ENCODE measurements at regions not wholly inside any gene's neighbourhood (a gene's known extent, or its start where the extent isn't known, plus 50 kb on each side); places are given as distances from the start of the nearest gene placed in this dataset.

DNA sequence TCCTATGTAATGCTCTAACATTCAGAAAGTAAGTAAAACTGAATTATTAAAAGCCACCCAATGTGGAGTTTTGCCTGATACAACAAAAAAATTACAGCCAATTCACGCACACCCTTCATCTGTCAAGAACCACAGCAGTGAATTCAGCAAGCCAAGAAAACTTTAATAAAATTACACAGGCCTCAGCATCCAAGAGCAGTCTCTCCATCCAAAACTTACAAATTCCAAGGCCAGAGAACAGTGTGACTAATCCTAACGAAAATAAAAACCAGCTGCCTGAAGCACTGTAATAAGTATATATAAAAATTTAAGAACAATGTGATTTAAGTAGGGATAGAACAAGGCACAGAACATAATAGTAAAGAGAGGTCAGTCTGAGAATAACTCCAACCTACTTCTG lies 54.2 kb downstream of the SIX6 start:
- DNase-seq (ENCODE audit: low read depth): peak; percentile 83
- H3K4me3 ChIP-seq (ENCODE audit: low read length): no peak overlapping the region
- TF ChIP-seq, protein P1, sequence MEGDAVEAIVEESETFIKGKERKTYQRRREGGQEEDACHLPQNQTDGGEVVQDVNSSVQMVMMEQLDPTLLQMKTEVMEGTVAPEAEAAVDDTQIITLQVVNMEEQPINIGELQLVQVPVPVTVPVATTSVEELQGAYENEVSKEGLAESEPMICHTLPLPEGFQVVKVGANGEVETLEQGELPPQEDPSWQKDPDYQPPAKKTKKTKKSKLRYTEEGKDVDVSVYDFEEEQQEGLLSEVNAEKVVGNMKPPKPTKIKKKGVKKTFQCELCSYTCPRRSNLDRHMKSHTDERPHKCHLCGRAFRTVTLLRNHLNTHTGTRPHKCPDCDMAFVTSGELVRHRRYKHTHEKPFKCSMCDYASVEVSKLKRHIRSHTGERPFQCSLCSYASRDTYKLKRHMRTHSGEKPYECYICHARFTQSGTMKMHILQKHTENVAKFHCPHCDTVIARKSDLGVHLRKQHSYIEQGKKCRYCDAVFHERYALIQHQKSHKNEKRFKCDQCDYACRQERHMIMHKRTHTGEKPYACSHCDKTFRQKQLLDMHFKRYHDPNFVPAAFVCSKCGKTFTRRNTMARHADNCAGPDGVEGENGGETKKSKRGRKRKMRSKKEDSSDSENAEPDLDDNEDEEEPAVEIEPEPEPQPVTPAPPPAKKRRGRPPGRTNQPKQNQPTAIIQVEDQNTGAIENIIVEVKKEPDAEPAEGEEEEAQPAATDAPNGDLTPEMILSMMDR (conservative IDR thresholded peaks at IDR 0.05; ENCODE audit: low read length): no peak

DNA sequence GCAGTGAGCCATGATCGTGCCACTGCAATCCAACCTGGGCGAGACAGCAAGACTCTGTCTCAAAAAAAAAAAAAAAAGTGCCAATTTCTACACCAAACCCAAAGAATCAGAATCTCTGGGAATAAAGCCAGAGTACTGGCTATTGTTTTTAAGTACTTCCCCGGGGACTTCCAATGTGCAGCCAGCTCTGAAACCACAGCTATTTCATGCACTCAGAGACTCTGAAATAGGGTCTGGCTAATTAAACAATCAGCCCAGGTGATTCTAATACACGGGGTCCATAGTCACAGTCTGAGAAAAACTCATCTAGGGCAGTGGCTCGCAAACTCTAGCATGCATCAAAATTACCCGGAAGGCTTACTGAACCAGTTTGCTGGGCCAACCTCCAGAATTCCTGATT lies 56.3 kb downstream of the SIX6 start:
- H3K4me3 ChIP-seq (ENCODE audit: low read length): no peak overlapping the region
- TF ChIP-seq, protein P1 (conservative IDR thresholded peaks at IDR 0.05; ENCODE audit: low read length): no peak
- DNase-seq (ENCODE audit: low read depth): peak; percentile 93

DNA sequence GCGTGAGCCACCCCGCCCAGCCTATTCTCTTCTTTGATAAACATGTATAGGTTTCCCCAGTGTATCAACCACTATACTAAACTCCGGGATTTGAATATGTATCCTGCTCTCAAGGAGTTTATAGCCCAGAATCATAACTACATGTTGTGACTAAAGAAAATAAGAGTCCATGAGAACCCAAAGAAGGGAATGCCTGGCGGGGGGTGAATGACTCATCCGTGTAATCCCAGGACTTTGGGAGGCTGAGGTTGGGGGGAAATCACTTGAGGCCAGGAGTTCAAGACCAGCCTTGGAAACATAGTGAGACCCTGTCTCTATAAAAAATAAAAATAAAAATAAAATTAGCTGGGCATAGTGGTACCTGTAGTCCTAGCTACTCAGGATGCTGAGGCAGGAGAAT lies 57.2 kb downstream of the SIX6 start:
- no peak overlapping the region for H3K4me3 ChIP-seq (ENCODE audit: low read length)
- TF ChIP-seq, protein P1 (conservative IDR thresholded peaks at IDR 0.05; ENCODE audit: low read length): no peak
- peak; percentile 15 for DNase-seq (ENCODE audit: low read depth)

DNA sequence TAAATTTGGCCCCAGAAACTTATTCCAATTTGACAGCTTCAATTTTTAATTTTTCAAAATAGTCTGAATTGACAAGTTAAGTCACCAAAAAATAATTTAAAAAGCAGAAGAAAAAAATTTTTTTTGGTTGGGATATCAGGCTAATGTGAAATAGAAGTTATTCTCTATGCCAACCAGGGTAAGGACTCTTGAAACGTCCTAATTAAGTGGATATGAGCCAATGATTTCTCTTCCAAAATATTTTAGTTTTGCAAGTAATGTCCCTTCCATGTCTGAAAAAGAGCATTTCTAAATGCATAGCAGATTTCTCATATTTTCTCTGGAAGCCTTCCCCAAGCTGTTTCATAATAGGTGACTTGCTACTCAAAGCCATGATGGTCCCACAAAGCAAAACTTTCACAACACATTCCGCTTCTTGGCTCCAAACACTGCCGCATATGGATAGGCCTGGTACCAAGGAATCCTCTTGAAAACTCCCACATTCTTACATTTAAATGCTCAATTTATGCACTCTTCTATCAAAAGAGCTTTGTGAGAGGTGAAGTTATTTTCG lies 65.1 kb downstream of the SIX6 start:
- TF ChIP-seq, protein P1 (conservative IDR thresholded peaks at IDR 0.05; ENCODE audit: low read length): no peak
- no peak overlapping the region for H3K4me3 ChIP-seq (ENCODE audit: low read length)
- DNase-seq (ENCODE audit: low read depth): peak; percentile 96

DNA sequence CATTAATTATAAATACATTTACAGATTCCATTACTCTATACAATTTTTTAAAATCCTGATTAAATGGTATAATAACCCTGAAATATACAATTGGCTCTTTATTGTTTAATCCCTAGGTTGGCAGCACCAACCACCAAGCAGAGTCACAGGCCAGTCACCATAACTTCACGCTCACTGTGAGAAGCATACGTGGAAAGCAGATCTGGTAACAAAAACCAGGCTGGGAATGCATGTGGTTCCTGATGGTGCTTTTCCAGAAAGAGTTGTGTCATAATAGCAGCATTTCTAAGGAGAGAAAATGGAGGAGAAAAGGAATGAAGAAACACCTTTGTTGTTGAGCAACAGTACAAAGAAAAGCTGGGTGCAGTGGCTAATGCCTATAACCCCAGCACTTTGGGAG lies 66.1 kb downstream of the SIX6 start:
- DNase-seq (ENCODE audit: low read depth): peak; percentile 28
- TF ChIP-seq, protein P1 (conservative IDR thresholded peaks at IDR 0.05; ENCODE audit: low read length): no peak
- no peak overlapping the region for H3K4me3 ChIP-seq (ENCODE audit: low read length)

DNA sequence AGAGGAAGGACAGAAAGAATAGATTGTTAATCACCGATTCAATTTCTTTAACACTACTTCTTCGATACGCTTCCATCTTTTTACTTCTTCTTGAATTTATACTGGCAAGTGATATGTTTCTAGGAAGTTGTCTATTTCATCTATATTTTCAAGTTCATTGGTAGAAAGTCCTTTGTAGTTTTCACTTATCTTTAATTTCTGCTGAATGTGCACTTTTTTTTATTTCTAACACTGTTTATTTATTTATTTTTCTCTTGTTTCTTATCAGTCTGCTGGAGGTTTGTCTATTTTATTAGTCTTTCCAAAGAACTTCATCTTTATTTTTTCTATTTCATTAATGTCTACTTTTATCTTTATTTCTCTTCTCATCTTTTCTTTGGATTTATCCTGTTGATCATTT lies 63.6 kb downstream of the SIX1 start:
- no peak for DNase-seq (ENCODE audit: low read depth)
- H3K4me3 ChIP-seq (ENCODE audit: low read length): no peak overlapping the region
- TF ChIP-seq, protein P1 (conservative IDR thresholded peaks at IDR 0.05; ENCODE audit: low read length): no peak

DNA sequence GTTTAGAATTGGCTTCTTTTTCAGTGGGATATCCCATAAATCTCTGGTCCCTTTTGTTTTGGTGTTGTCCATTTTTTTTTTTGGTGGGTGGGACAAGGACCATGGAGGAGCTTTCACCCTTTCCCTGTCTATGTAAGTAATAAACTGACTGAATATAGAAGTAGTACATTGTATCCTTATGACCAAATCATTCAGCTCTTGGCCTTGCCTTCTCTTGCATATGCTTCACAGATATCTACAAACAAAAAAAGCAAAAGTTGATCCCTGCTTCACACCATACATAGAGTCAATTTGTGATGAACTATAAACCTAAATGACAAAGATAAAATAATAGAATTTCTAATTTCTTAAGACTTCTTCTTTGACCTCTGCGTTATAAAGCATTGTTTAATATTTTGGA lies 59.8 kb downstream of the SIX1 start:
- TF ChIP-seq, protein P1 (conservative IDR thresholded peaks at IDR 0.05; ENCODE audit: low read length): no peak
- H3K4me3 ChIP-seq (ENCODE audit: low read length): no peak overlapping the region
- no peak for DNase-seq (ENCODE audit: low read depth)
